IMR-90 (cell line): ENCODE measurements at regions not wholly inside any gene's neighbourhood (a gene's known extent, or its start where the extent isn't known, plus 50 kb on each side); places are given as distances from the start of the nearest gene placed in this dataset.

Experiments
- ATAC-seq: fragments of 200-7000 bp; cut with Tn5 transposase; 2 replicates; pipeline ENCODE4 v1.9.1; 2020; ENCODE audit warnings: low read depth, mild to moderate bottlenecking, moderate library complexity
- BruUV-seq: library from RNA; stranded (reverse); fragments of 400-500 nt; replicated peaks from 2 replicates; lab custom pipeline; 2021; lab: Mats Ljungman, UMichigan
- CTCF ChIA-PET: fragments of 300-600 bp; formaldehyde crosslinking; extraction: SDS; loops from one replicate; lab custom pipeline; 2021; ENCODE audit warnings: antibody characterized with exemption; lab: Yijun Ruan, JAX
- POLR2A ChIA-PET: fragments of 300-600 bp; sonication (Branson Sonifier 250); formaldehyde crosslinking; loops from one replicate; lab custom pipeline; 2022; ENCODE audit warnings: antibody characterized with exemption; ENCODE audit not compliant: unreplicated experiment; lab: Charles Lee
- DNase-seq: peaks from one replicate; pipeline ENCODE4 v3.0.0; 2013
- H2AFZ ChIP-seq: replicated peaks from 2 replicates; pipeline ENCODE3; 2013; ENCODE audit warnings: low read length, mild to moderate bottlenecking; ENCODE audit not compliant: poor library complexity
- H2AK5ac ChIP-seq: 2 replicates; pipeline ENCODE4 v1.6.1; 2013; ENCODE audit warnings: low read depth, low read length, inconsistent platforms
- H2AK9ac ChIP-seq: replicated peaks from 2 replicates; pipeline ENCODE3; 2013; ENCODE audit warnings: mild to moderate bottlenecking, low read depth, low read length, moderate library complexity; ENCODE audit not compliant: poor library complexity
- H2BK120ac ChIP-seq: 2 replicates; pipeline ENCODE4 v1.6.1; 2013; ENCODE audit warnings: low read depth, low read length, inconsistent platforms
- H2BK15ac ChIP-seq: 3 replicates; pipeline ENCODE4 v1.6.1; 2013; ENCODE audit warnings: low read depth, low read length, inconsistent platforms
- H2BK20ac ChIP-seq: 2 replicates; pipeline ENCODE4 v1.6.1; 2013; ENCODE audit warnings: low read depth, mild to moderate bottlenecking, inconsistent platforms, low read length, moderate library complexity
- H2BK5ac ChIP-seq: 2 replicates; pipeline ENCODE4 v1.6.1; 2013; ENCODE audit warnings: mild to moderate bottlenecking, low read depth, low read length, inconsistent platforms; ENCODE audit not compliant: poor library complexity, severe bottlenecking
- H3K14ac ChIP-seq: replicated peaks from 2 replicates; pipeline ENCODE4 v1.6.1; 2013; ENCODE audit warnings: low read depth, low read length, inconsistent platforms
- H3K18ac ChIP-seq: 2 replicates; pipeline ENCODE4 v1.6.1; 2013; ENCODE audit warnings: low read depth, low read length, control low read depth
- H3K23ac ChIP-seq: 2 replicates; pipeline ENCODE4 v1.6.1; 2013; ENCODE audit warnings: low read depth, low read length, inconsistent platforms
- H3K27ac ChIP-seq: 2 replicates; pipeline ENCODE4 v1.5.1; 2013; ENCODE audit warnings: mild to moderate bottlenecking, control low read depth, low read length; ENCODE audit not compliant: insufficient read depth
- H3K27me3 ChIP-seq: 2 replicates; pipeline ENCODE4 v1.6.1; 2013; ENCODE audit warnings: low read length; ENCODE audit not compliant: control insufficient read depth, insufficient read depth
- H3K36me3 ChIP-seq: 2 replicates; pipeline ENCODE4 v1.6.1; 2013; ENCODE audit warnings: low read length, mixed read lengths; ENCODE audit not compliant: control insufficient read depth, insufficient read depth
- H3K4ac ChIP-seq: 2 replicates; pipeline ENCODE4 v1.6.1; 2013; ENCODE audit warnings: low read depth, low read length, inconsistent platforms
- H3K4me1 ChIP-seq: 2 replicates; pipeline ENCODE4 v1.6.1; 2013; ENCODE audit warnings: low read length, mixed read lengths; ENCODE audit not compliant: control insufficient read depth, insufficient read depth
- H3K4me2 ChIP-seq: 2 replicates; pipeline ENCODE4 v1.6.1; 2013; ENCODE audit warnings: low read depth, mild to moderate bottlenecking, control low read depth, low read length, moderate library complexity
- H3K4me3 ChIP-seq: 2 replicates; pipeline ENCODE4 v1.5.1; 2013; ENCODE audit warnings: low read depth, mild to moderate bottlenecking, control low read depth, low read length, moderate library complexity; ENCODE audit not compliant: insufficient read depth
- H3K56ac ChIP-seq: 2 replicates; pipeline ENCODE4 v1.6.1; 2013; ENCODE audit warnings: low read length, inconsistent platforms; ENCODE audit not compliant: insufficient read depth; ENCODE audit errors: extremely low read depth
- H3K79me1 ChIP-seq, 2 experiments: 2 replicates each; pipeline ENCODE4 v1.6.1; 2013; ENCODE audit warnings: low read length in 2 of 2, inconsistent platforms in 1 of 2, low read depth in 1 of 2
- H3K9ac ChIP-seq: 2 replicates; pipeline ENCODE4 v1.6.1; 2013; ENCODE audit warnings: low read depth, low read length, control low read depth
- H3K9me1 ChIP-seq: 2 replicates; pipeline ENCODE4 v1.6.1; 2013; ENCODE audit warnings: low read length, inconsistent platforms; ENCODE audit not compliant: insufficient read depth
- H3K9me3 ChIP-seq: 2 replicates; pipeline ENCODE4 v1.6.1; 2013; ENCODE audit warnings: low read length; ENCODE audit not compliant: control insufficient read depth, insufficient read depth
- H4K20me1 ChIP-seq: 2 replicates; pipeline ENCODE4 v1.6.1; 2013; ENCODE audit warnings: low read length, inconsistent platforms; ENCODE audit not compliant: insufficient read depth
- H4K5ac ChIP-seq: 2 replicates; pipeline ENCODE4 v1.6.1; 2013; ENCODE audit warnings: mild to moderate bottlenecking, low read depth, low read length, control low read depth
- H4K8ac ChIP-seq, 2 experiments: 2 replicates each; pipeline ENCODE4 v1.6.1; 2013; ENCODE audit warnings: low read depth in 2 of 2, low read length in 2 of 2, control low read depth in 1 of 2, inconsistent platforms in 1 of 2
- H4K91ac ChIP-seq: 2 replicates; pipeline ENCODE4 v1.6.1; 2013; ENCODE audit warnings: low read depth, low read length, inconsistent platforms; ENCODE audit not compliant: insufficient read depth
- BHLHE40 ChIP-seq: fragments of 150-350 bp; IDR thresholded peaks from 2 replicates; pipeline ENCODE4 v1.6.1; 2016; ENCODE audit warnings: mild to moderate bottlenecking, low read depth, low read length
- ELK1 ChIP-seq: fragments of 150-350 bp; IDR thresholded peaks from 2 replicates; pipeline ENCODE4 v1.6.1; 2016; ENCODE audit warnings: low read depth, mild to moderate bottlenecking, low read length, moderate library complexity, borderline replicate concordance
- MXI1 ChIP-seq: IDR thresholded peaks from 2 replicates; pipeline ENCODE4 v1.6.1; 2012; ENCODE audit warnings: low read depth, mild to moderate bottlenecking, low read length, moderate library complexity, borderline replicate concordance
- RAD21 ChIP-seq: IDR thresholded peaks from 2 replicates; pipeline ENCODE4 v1.6.1; 2012; ENCODE audit warnings: low read length, improper control_type of control experiment
- whole genome bisulfite sequencing, 2 experiments: methylation state at CpG; one replicate each; pipeline versions ENCODE4 v1.1.5 to v1.1.7; 2013; ENCODE audit warnings: missing lambda C conversion rate in 2 of 2; ENCODE audit not compliant: insufficient read length in 1 of 2; ENCODE audit errors: extremely low coverage in 2 of 2; 5-methylcytosine and 5-hydroxymethylcytosine counted together
- dilution Hi-C: fragments of 300-500 bp; cut with HindIII; formaldehyde crosslinking; loops from one replicate; pipeline ENCODE4 v1.14.3; 2018; ENCODE audit warnings: low sequenced_read_pairs; ENCODE audit not compliant: unreplicated experiment
- in situ Hi-C: fragments of 300-500 bp; cut with MboI; formaldehyde crosslinking; loops from 3 replicates; pipeline ENCODE4 v1.14.3; 2019; ENCODE audit warnings: low sequenced_read_pairs, inconsistent platforms, mixed read lengths
- intact Hi-C: fragments of 100-400 bp; cut with micrococcal nuclease; formaldehyde crosslinking; loops from 2 replicates; pipeline ENCODE4 v1.10.0; 2022
- TF ChIP-seq, protein P1 (sequence below): conservative IDR thresholded peaks from 2 replicates; pipeline ENCODE4 v1.5.1; 2012; ENCODE audit warnings: mild to moderate bottlenecking, low read depth, low read length, improper control_type of control experiment

GRCh38 chr21:35491114-35491513, 442.0 kb upstream of the RUNX1 start:
- WGBS, 2 experiments: no CpG with 5 or more reads among the region's 1 CpG
- POLR2A ChIA-PET: no interaction called here
- no peaks in the 10 kb centered on the region for H4K20me1 ChIP-seq
- no peaks in the 10 kb centered on the region for H3K9me3 ChIP-seq
- DNase-seq: peak; percentile 10
- no peak overlapping the region for H3K14ac ChIP-seq
- H3K4me2 ChIP-seq: no peak overlapping the region
- no peaks in the 10 kb centered on the region for H3K9me1 ChIP-seq
- TF ChIP-seq, protein P1, sequence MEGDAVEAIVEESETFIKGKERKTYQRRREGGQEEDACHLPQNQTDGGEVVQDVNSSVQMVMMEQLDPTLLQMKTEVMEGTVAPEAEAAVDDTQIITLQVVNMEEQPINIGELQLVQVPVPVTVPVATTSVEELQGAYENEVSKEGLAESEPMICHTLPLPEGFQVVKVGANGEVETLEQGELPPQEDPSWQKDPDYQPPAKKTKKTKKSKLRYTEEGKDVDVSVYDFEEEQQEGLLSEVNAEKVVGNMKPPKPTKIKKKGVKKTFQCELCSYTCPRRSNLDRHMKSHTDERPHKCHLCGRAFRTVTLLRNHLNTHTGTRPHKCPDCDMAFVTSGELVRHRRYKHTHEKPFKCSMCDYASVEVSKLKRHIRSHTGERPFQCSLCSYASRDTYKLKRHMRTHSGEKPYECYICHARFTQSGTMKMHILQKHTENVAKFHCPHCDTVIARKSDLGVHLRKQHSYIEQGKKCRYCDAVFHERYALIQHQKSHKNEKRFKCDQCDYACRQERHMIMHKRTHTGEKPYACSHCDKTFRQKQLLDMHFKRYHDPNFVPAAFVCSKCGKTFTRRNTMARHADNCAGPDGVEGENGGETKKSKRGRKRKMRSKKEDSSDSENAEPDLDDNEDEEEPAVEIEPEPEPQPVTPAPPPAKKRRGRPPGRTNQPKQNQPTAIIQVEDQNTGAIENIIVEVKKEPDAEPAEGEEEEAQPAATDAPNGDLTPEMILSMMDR: no peak
- no peak for TF ChIP-seq MXI1
- TF ChIP-seq RAD21: no peak
- no peak for TF ChIP-seq ELK1
- no peak for TF ChIP-seq BHLHE40
- ATAC-seq: no peak
- H4K91ac ChIP-seq: no peak overlapping the region
- H2BK15ac ChIP-seq: no peak overlapping the region
- H2BK5ac ChIP-seq: no peak overlapping the region
- CTCF ChIA-PET: no interaction called here
- in situ Hi-C loops: no loop called here
- BruUV-seq: no TSS peak
- no peak overlapping the region for H3K9ac ChIP-seq
- no peak overlapping the region for H2BK120ac ChIP-seq
- H4K8ac ChIP-seq: no peak overlapping the region
- H3K4me3 ChIP-seq: no peak overlapping the region
- no peak overlapping the region for H3K27ac ChIP-seq
- no peak overlapping the region for H2AK5ac ChIP-seq
- no peak overlapping the region for H3K18ac ChIP-seq
- H3K36me3 ChIP-seq: no peaks in the 10 kb centered on the region
- H3K56ac ChIP-seq: no peak overlapping the region
- H3K4ac ChIP-seq: no peak overlapping the region
- H3K4me1 ChIP-seq: no peaks in the 10 kb centered on the region
- no peak overlapping the region for H2AFZ ChIP-seq
- intact Hi-C loops: no loop called here
- no peak overlapping the region for H3K23ac ChIP-seq
- H2BK20ac ChIP-seq: no peak overlapping the region
- no peaks in the 10 kb centered on the region for H3K79me1 ChIP-seq
- no peaks in the 10 kb centered on the region for H3K27me3 ChIP-seq
- H4K5ac ChIP-seq: no peak overlapping the region
- dilution Hi-C loops: no loop called here
- no peak overlapping the region for H2AK9ac ChIP-seq
